Keratinocyte (primary cell): ENCODE measurements at regions not wholly inside any gene's neighbourhood (a gene's known extent, or its start where the extent isn't known, plus 50 kb on each side); places are given as distances from the start of the nearest gene placed in this dataset.

Experiments used
- DNase-seq: peaks from one replicate; pipeline ENCODE4 v3.0.0-alpha.2; 2011; ENCODE audit warnings: low read depth, missing footprints, low spot score
- FAIRE-seq: peaks from 2 replicates; lab custom pipeline; 2011; peaks lifted over from hg19 to GRCh38; lab: Jason Lieb, UNC
- H2AFZ ChIP-seq: 2 replicates; pipeline ENCODE4 v1.6.0; 2012; ENCODE audit warnings: low read length, control low read depth, inconsistent platforms; ENCODE audit not compliant: control insufficient read depth
- H3K27ac ChIP-seq: 2 replicates; pipeline ENCODE4 v1.5.1; 2011; ENCODE audit warnings: low read length; ENCODE audit not compliant: control insufficient read depth, insufficient read depth
- H3K27me3 ChIP-seq: 3 replicates; pipeline ENCODE4 v1.6.0; 2011; ENCODE audit warnings: low read length; ENCODE audit not compliant: control insufficient read depth, insufficient read depth; ENCODE audit errors: extremely low read depth
- H3K36me3 ChIP-seq, 2 experiments: 2 replicates in 1 of 2; 3 replicates in 1 of 2; pipeline ENCODE4 v1.5.1; 2011; ENCODE audit warnings: low read length in 2 of 2, mild to moderate bottlenecking in 1 of 2; ENCODE audit not compliant: control insufficient read depth in 2 of 2, insufficient read depth in 2 of 2; ENCODE audit errors: extremely low read depth in 1 of 2
- H3K4me1 ChIP-seq: 3 replicates; pipeline ENCODE4 v1.5.1; 2011; ENCODE audit warnings: low read length; ENCODE audit not compliant: control insufficient read depth, insufficient read depth; ENCODE audit errors: extremely low read depth
- H3K4me2 ChIP-seq: 3 replicates; pipeline ENCODE4 v1.6.0; 2011; ENCODE audit warnings: low read depth, low read length; ENCODE audit not compliant: control insufficient read depth, insufficient read depth; ENCODE audit errors: extremely low read depth
- H3K4me3 ChIP-seq, 3 experiments: fragments of 200-600 bp in 1 of 3; sonication (generic) in 1 of 3; 2 replicates in 2 of 3; 3 replicates in 1 of 3; pipeline ENCODE4 v1.5.1; 2011 to 2016; ENCODE audit warnings: low read length in 3 of 3, mild to moderate bottlenecking in 3 of 3, control low read depth in 2 of 3, inconsistent platforms in 1 of 3, low read depth in 1 of 3, mixed read lengths in 1 of 3, mixed run types in 1 of 3, moderate library complexity in 1 of 3; ENCODE audit not compliant: control insufficient read depth in 2 of 3, insufficient read depth in 2 of 3; ENCODE audit errors: extremely low read depth in 1 of 3
- H3K79me2 ChIP-seq: 2 replicates; pipeline ENCODE4 v1.6.0; 2012; ENCODE audit warnings: low read length; ENCODE audit not compliant: control insufficient read depth, insufficient read depth
- H3K9ac ChIP-seq: 3 replicates; pipeline ENCODE4 v1.6.0; 2011; ENCODE audit warnings: low read length; ENCODE audit not compliant: control insufficient read depth, insufficient read depth; ENCODE audit errors: extremely low read depth
- H3K9me1 ChIP-seq: 3 replicates; pipeline ENCODE4 v1.6.0; 2011; ENCODE audit warnings: low read length; ENCODE audit not compliant: control insufficient read depth, insufficient read depth; ENCODE audit errors: extremely low read depth
- H3K9me3 ChIP-seq: 2 replicates; pipeline ENCODE4 v1.5.1; 2012; ENCODE audit warnings: low read depth, low read length; ENCODE audit not compliant: control insufficient read depth
- H4K20me1 ChIP-seq: 3 replicates; pipeline ENCODE4 v1.6.0; 2011; ENCODE audit warnings: low read length; ENCODE audit not compliant: control insufficient read depth, insufficient read depth; ENCODE audit errors: extremely low read depth
- EZH2 ChIP-seq: IDR thresholded peaks from one replicate; pipeline ENCODE4 v1.6.1; 2012; ENCODE audit warnings: inconsistent platforms, mild to moderate bottlenecking, low read length, moderate library complexity
- dilution Hi-C: fragments of 300-500 bp; cut with MboI; formaldehyde crosslinking; loops from one replicate; pipeline ENCODE4 v1.7.0; 2020; ENCODE audit warnings: low sequenced_read_pairs; ENCODE audit not compliant: extremely low pct_ligation_motif_present
- TF ChIP-seq, protein P1 (sequence below), 3 experiments: IDR thresholded peaks in 1 of 3; conservative IDR thresholded peaks in 1 of 3; optimal IDR thresholded peaks in 1 of 3; 2 replicates in 2 of 3; 3 replicates in 1 of 3; pipeline versions ENCODE3 to v1.5.1; 2011; ENCODE audit warnings: low read length in 3 of 3, mild to moderate bottlenecking in 3 of 3, moderate library complexity in 2 of 3, control low read depth in 1 of 3, inconsistent platforms in 1 of 3; ENCODE audit not compliant: insufficient read depth in 2 of 3; ENCODE audit errors: extremely low read depth in 1 of 3

DNA sequence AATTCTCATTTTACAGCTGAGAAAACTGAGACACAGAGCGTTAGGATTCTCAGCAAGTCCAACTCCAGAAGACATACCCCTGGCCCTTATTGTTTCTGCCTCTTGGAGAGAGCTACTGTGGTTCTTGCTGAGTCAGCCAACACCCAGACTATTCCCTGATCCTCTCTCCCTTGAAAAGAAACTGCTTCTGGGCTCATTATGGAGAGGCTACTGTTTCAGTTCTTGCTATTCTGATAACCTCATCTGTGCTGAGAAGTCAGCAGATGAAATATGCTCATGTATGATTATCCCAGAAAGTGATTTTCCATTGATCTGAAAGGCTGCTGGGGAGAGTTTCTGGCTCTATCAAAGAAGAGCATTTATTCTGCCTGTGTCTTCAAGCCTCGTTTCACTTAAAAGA, 455.6 kb upstream of the COBL start:
- H4K20me1 ChIP-seq = no peaks in the 10 kb centered on the region
- H3K79me2 ChIP-seq = no peaks in the 10 kb centered on the region
- H3K4me2 ChIP-seq = no peak overlapping the region
- no peaks in the 10 kb centered on the region for H3K4me1 ChIP-seq
- TF ChIP-seq EZH2 = no peak
- TF ChIP-seq, protein P1, sequence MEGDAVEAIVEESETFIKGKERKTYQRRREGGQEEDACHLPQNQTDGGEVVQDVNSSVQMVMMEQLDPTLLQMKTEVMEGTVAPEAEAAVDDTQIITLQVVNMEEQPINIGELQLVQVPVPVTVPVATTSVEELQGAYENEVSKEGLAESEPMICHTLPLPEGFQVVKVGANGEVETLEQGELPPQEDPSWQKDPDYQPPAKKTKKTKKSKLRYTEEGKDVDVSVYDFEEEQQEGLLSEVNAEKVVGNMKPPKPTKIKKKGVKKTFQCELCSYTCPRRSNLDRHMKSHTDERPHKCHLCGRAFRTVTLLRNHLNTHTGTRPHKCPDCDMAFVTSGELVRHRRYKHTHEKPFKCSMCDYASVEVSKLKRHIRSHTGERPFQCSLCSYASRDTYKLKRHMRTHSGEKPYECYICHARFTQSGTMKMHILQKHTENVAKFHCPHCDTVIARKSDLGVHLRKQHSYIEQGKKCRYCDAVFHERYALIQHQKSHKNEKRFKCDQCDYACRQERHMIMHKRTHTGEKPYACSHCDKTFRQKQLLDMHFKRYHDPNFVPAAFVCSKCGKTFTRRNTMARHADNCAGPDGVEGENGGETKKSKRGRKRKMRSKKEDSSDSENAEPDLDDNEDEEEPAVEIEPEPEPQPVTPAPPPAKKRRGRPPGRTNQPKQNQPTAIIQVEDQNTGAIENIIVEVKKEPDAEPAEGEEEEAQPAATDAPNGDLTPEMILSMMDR (optimal IDR thresholded peaks at IDR 0.05 in 1 of 3, IDR thresholded peaks at IDR 0.05 in 1 of 3, conservative IDR thresholded peaks at IDR 0.05 in 1 of 3; ENCODE audit: extremely low read depth in 1 of 3, insufficient read depth in 2 of 3, low read length in 3 of 3) = no peak
- H3K27ac ChIP-seq = no peak overlapping the region
- no peak overlapping the region for H2AFZ ChIP-seq
- no peaks in the 10 kb centered on the region for H3K9me3 ChIP-seq
- no peaks in the 10 kb centered on the region for H3K36me3 ChIP-seq
- DNase-seq = no peak
- no peaks in the 10 kb centered on the region for H3K27me3 ChIP-seq
- FAIRE-seq = no peak
- H3K4me3 ChIP-seq = no peak overlapping the region
- no peak overlapping the region for H3K9ac ChIP-seq
- dilution Hi-C loops = no loop called here
- no peaks in the 10 kb centered on the region for H3K9me1 ChIP-seq

DNA sequence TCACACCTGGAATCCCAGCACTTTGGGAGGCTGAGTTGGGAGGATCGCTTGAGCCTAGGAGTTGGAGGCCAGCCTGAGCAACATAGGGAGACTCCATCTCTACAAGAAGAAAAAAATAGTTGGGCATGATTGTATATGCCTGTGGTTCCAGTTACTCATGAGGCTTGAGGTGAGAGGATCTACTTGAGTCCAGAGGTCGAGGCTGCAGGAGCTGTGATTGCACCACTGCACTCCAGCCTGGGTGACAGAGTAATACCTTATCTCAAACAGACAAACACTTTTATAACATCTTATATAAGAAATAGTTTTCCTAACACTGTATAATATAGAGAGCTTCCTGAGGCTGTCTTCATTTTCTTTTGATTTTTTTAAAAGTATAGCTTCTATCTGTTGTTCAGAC, 448.4 kb upstream of the COBL start:
- Histone ChIP-seq H2AFZ (no peak overlapping the region), H3K9me1 (no peaks in the 10 kb centered on the region), H3K36me3 (no peaks in the 10 kb centered on the region), H3K4me3 (no peak overlapping the region), H3K27ac (no peak overlapping the region), H3K79me2 (no peaks in the 10 kb centered on the region), H3K4me2 (no peak overlapping the region), H3K4me1 (no peaks in the 10 kb centered on the region), H3K9me3 (no peaks in the 10 kb centered on the region), H3K9ac (no peak overlapping the region), H4K20me1 (no peaks in the 10 kb centered on the region), H3K27me3 (no peaks in the 10 kb centered on the region)
- DNase-seq (no peak), FAIRE-seq (no peak)
- no peak for TF ChIP-seq EZH2
- TF ChIP-seq, protein P1 (optimal IDR thresholded peaks at IDR 0.05 in 1 of 3, IDR thresholded peaks at IDR 0.05 in 1 of 3, conservative IDR thresholded peaks at IDR 0.05 in 1 of 3; ENCODE audit: extremely low read depth in 1 of 3, insufficient read depth in 2 of 3, low read length in 3 of 3) = no peak
- dilution Hi-C loops = no loop called here
